Rectal smooth muscle tissue (tissue), 1 donor: ENCODE measurements at regions not wholly inside any gene's neighbourhood (a gene's known extent, or its start where the extent isn't known, plus 50 kb on each side); places are given as distances from the start of the nearest gene placed in this dataset.

ENCODE experiments used
- H3K27ac ChIP-seq: one replicate; pipeline ENCODE4 v1.7.0; 2013; ENCODE audit warnings: low read depth, low read length, inconsistent platforms
- H3K27me3 ChIP-seq: one replicate; pipeline ENCODE4 v1.7.0; 2013; ENCODE audit warnings: low read length; ENCODE audit not compliant: control insufficient read depth, insufficient read depth
- H3K36me3 ChIP-seq: one replicate; pipeline ENCODE4 v1.7.0; 2013; ENCODE audit warnings: low read length; ENCODE audit not compliant: control insufficient read depth, insufficient read depth
- H3K4me1 ChIP-seq: one replicate; pipeline ENCODE4 v1.7.0; 2013; ENCODE audit warnings: low read length; ENCODE audit not compliant: control insufficient read depth, insufficient read depth
- H3K4me3 ChIP-seq: one replicate; pipeline ENCODE4 v1.7.0; 2013; ENCODE audit warnings: low read length
- H3K9ac ChIP-seq: one replicate; pipeline ENCODE4 v1.7.0; 2013; ENCODE audit warnings: low read length

DNA sequence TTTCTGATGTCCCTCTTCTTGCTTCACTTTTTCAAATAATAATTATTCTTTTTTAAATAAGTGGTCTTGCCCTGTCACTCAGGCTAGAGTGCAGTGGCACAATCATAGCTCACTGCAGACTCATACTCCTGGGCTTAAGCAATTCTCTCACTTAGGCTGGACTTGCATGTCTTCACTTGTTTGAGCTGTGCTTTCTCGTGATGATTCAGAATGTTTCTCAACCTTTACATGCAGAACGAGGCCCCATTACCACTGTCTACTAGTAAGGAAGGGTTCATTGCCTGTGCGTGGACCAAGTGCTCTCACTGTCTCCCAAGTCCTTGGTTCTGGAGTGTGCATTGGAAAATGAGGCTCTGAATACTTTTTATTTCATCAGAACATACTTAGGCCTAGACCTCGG lies 468.6 kb upstream of the COBL start:
- Histone ChIP-seq H3K27ac (no peak overlapping the region), H3K4me1 (no peaks in the 10 kb centered on the region), H3K27me3 (no peaks in the 10 kb centered on the region), H3K9ac (no peak overlapping the region), H3K36me3 (no peaks in the 10 kb centered on the region), H3K4me3 (no peak overlapping the region)

DNA sequence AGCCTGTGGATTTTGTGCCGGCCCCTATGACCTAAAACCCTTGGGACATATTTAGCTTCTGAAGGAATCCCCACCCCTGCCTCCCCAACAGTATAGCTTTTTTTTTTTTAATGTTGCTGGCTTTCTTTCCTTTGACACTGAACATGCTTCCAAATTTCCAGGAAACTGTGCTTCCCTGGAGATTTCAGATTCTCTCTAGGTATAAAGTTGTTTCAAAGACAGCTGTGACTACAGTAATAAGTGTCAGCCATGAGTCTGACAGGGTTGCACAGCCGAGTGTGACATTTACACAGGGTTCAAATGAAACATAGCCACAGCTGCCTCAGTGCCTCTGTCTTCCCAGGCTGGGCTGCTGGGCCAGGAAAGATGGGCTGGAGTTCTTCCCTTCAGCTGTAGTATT lies 466.6 kb upstream of the COBL start:
- no peaks in the 10 kb centered on the region for H3K27me3 ChIP-seq
- H3K4me1 ChIP-seq = no peaks in the 10 kb centered on the region
- H3K9ac ChIP-seq = no peak overlapping the region
- no peaks in the 10 kb centered on the region for H3K36me3 ChIP-seq
- H3K4me3 ChIP-seq = no peak overlapping the region
- no peak overlapping the region for H3K27ac ChIP-seq

DNA sequence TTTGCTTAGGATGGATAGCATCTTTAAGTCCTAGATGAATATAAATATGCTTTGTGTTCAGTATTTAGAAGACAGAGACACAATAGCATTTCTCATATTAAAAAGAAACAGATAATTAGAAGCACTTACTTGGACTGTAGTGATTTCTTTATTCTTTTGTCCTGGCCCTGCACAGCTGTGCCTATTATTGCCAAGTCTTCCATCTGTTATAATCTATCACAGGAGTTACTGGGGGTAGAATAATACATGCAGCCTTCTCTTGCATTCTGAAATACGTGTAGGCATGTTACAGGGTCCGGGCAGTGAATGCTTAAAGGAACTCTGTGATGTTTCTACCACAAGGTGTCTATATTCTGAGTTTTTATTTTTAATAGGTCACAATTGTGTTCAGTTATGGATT lies 461.5 kb upstream of the COBL start:
- Histone ChIP-seq H3K4me1 (no peaks in the 10 kb centered on the region), H3K27me3 (no peaks in the 10 kb centered on the region), H3K27ac (no peak overlapping the region), H3K4me3 (no peak overlapping the region), H3K36me3 (no peaks in the 10 kb centered on the region), H3K9ac (no peak overlapping the region)

DNA sequence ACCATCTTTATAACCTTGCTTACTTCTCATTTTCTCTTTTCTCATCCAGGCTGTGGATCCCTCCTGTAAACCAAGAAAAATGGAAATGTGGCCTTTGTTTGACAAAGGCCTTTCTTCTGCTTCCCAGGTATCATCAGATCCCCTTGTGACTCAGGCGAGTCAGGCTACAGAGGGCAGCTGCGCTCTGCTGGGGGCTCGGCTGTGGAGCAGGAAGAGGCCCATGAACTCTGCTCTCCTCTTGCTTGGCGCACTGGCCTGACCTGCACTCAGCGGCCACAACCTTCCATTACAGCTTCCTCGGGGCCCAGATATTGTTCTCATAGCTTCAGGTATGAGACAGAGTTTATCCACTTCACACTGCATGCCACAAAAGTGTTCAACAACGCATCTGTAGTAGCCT lies 457.6 kb upstream of the COBL start:
- Histone ChIP-seq H3K36me3 (no peaks in the 10 kb centered on the region), H3K9ac (no peak overlapping the region), H3K27me3 (no peaks in the 10 kb centered on the region), H3K4me1 (no peaks in the 10 kb centered on the region), H3K4me3 (no peak overlapping the region), H3K27ac (no peak overlapping the region)

DNA sequence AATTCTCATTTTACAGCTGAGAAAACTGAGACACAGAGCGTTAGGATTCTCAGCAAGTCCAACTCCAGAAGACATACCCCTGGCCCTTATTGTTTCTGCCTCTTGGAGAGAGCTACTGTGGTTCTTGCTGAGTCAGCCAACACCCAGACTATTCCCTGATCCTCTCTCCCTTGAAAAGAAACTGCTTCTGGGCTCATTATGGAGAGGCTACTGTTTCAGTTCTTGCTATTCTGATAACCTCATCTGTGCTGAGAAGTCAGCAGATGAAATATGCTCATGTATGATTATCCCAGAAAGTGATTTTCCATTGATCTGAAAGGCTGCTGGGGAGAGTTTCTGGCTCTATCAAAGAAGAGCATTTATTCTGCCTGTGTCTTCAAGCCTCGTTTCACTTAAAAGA lies 455.6 kb upstream of the COBL start:
- Histone ChIP-seq H3K36me3 (no peaks in the 10 kb centered on the region), H3K4me1 (no peaks in the 10 kb centered on the region), H3K9ac (no peak overlapping the region), H3K4me3 (no peak overlapping the region), H3K27ac (no peak overlapping the region), H3K27me3 (no peaks in the 10 kb centered on the region)

DNA sequence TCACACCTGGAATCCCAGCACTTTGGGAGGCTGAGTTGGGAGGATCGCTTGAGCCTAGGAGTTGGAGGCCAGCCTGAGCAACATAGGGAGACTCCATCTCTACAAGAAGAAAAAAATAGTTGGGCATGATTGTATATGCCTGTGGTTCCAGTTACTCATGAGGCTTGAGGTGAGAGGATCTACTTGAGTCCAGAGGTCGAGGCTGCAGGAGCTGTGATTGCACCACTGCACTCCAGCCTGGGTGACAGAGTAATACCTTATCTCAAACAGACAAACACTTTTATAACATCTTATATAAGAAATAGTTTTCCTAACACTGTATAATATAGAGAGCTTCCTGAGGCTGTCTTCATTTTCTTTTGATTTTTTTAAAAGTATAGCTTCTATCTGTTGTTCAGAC lies 448.4 kb upstream of the COBL start:
- no peak overlapping the region for H3K4me3 ChIP-seq
- no peak overlapping the region for H3K9ac ChIP-seq
- no peaks in the 10 kb centered on the region for H3K27me3 ChIP-seq
- no peaks in the 10 kb centered on the region for H3K4me1 ChIP-seq
- H3K36me3 ChIP-seq = no peaks in the 10 kb centered on the region
- H3K27ac ChIP-seq = no peak overlapping the region

DNA sequence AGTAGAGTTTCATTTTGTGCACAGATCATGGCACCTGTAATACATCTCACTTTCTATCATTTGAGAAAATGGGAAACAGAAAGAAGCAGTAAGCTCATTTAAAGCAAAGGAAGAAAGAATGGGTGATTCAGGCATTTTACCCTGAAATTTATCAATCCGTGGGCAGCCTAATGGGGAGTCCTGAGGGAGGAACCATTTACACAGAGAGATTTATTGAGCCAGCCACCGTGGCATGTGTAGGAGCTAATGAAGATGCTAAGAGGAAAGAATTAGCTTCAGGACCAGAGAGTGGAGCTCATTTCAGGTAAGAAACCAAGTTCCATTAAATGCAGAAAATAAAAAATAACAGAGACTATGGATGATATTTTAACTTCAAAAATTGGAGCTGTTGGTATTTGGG lies 443.4 kb upstream of the COBL start:
- Histone ChIP-seq H3K4me3 (no peak overlapping the region), H3K27me3 (no peaks in the 10 kb centered on the region), H3K4me1 (no peaks in the 10 kb centered on the region), H3K36me3 (no peaks in the 10 kb centered on the region), H3K9ac (no peak overlapping the region), H3K27ac (no peak overlapping the region)

DNA sequence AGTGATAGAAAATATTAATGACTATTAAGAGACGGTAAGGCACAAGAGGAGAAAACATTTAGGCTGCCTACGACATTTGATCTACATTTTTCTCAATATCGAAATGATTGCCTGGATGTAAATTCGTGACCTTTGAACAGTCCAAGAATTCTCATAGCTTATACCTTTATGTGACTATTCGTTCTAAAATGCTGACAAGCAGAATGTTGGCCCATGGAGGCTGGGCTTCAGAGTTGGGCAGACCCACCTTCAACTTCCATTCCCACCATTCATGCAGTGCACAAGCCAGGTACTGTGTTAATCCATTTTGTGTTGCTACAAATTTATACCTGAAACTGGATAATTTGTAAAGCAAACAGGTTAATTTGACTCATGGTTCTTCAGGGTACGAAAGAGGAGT lies 441.4 kb upstream of the COBL start:
- no peak overlapping the region for H3K4me3 ChIP-seq
- H3K27ac ChIP-seq = no peak overlapping the region
- H3K4me1 ChIP-seq = no peaks in the 10 kb centered on the region
- H3K9ac ChIP-seq = no peak overlapping the region
- no peaks in the 10 kb centered on the region for H3K36me3 ChIP-seq
- no peaks in the 10 kb centered on the region for H3K27me3 ChIP-seq

DNA sequence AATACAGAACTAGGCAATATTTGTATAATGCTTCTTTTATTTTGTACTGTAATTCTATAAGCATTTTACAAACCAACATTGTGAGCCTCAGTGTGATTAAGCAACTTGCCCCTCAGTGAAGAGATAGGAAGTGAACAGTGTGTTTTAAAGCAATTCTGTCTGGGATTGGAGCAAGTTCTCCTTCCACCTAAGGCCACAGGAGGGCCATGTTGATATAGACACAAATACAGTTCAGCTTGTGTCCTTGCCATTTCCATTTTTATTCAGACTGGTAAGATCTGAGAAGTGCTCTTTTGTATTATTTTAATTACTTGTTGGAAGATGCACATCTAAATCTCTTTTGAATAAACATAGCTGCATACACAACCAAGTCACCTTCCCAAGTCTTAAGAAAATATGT lies 416.3 kb upstream of the COBL start:
- no peaks in the 10 kb centered on the region for H3K36me3 ChIP-seq
- no peaks in the 10 kb centered on the region for H3K27me3 ChIP-seq
- H3K9ac ChIP-seq = no peak overlapping the region
- H3K4me3 ChIP-seq = no peak overlapping the region
- no peak overlapping the region for H3K27ac ChIP-seq
- H3K4me1 ChIP-seq = no peaks in the 10 kb centered on the region

DNA sequence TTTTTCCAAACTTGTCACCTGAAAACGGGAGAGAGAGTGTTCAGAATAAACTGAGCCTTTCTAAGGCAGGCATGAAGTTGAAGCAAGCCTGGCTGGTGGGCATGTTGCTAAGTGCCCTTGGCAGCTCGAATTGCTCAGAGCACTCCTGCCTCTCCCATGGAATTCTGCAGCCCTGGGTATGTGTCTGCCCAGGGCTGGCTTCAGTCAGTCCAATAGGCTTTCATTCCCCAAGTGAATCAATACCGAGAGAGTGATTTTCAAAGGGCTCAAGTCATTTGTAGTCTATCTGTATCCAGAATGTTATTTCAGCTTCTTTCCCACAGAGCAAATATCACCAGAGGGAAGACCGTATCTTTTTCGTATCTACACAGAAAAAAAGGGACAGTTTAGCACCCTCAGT lies 415.5 kb upstream of the COBL start:
- Histone ChIP-seq H3K9ac (no peak overlapping the region), H3K27ac (no peak overlapping the region), H3K4me3 (no peak overlapping the region), H3K27me3 (no peaks in the 10 kb centered on the region), H3K4me1 (no peaks in the 10 kb centered on the region), H3K36me3 (no peaks in the 10 kb centered on the region)

DNA sequence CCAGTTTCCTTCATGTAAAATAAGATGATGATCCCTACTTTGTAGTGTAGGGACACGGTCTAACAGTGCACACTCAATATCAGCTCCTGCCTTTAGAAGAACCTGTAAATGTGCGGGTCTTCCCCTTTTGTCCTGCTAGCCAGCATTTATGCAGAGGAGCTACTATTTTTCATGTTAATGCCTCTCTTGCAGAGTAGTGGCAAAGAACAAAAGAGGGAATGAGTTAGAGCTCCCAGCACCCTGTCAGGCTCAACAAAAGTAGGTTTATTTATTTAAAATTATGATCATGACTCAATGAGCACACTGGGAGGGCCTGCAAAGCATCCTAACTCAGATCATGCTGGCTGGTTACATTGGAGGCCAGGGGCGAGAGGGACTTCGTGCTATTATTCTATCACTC lies 414.5 kb upstream of the COBL start:
- Histone ChIP-seq H3K9ac (no peak overlapping the region), H3K4me1 (no peaks in the 10 kb centered on the region), H3K27ac (no peak overlapping the region), H3K4me3 (no peak overlapping the region), H3K27me3 (no peaks in the 10 kb centered on the region), H3K36me3 (no peaks in the 10 kb centered on the region)

DNA sequence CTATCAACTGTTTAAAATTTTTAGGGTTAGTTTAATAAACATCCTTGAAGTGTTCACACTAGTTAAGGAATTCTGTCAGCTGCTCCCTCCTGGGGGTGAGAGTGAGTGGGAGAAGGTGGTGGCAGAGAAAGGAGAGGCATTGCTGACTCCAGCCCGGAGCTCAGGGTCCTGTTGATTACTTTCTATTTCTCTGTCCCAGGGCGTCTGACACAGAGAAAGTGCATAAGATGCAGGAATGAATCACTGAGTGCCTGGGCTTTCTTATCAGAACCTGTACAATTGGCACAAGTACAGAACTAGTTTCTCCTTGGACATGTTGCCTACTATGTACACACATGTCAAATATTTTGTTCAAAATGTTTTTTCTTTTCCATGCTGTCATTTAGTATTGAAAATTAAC lies 410.8 kb upstream of the COBL start:
- Histone ChIP-seq H3K9ac (no peak overlapping the region), H3K27ac (no peak overlapping the region), H3K36me3 (no peaks in the 10 kb centered on the region), H3K4me1 (no peaks in the 10 kb centered on the region), H3K4me3 (no peak overlapping the region), H3K27me3 (no peaks in the 10 kb centered on the region)

DNA sequence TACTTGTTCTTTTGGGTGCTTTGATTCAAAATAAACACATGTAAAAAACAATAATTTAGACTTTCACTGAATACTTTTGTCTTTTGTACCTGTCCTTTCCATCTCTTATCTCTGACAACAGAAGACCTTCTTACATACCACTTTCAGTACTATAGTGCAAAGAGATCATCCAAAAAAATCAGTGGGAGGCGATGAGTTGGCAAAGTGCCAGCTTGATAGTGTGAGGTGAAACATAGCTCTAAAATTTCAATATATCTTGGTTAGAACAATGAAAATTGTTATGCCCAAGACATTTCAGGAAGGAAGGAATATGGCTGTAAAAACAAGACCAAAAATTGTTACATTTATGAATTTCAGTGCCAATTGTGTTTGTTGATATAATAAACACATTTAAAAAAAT lies 390.2 kb upstream of the COBL start:
- no peak overlapping the region for H3K27ac ChIP-seq
- H3K27me3 ChIP-seq = no peaks in the 10 kb centered on the region
- H3K9ac ChIP-seq = no peak overlapping the region
- no peaks in the 10 kb centered on the region for H3K36me3 ChIP-seq
- H3K4me3 ChIP-seq = no peak overlapping the region
- H3K4me1 ChIP-seq = no peaks in the 10 kb centered on the region

DNA sequence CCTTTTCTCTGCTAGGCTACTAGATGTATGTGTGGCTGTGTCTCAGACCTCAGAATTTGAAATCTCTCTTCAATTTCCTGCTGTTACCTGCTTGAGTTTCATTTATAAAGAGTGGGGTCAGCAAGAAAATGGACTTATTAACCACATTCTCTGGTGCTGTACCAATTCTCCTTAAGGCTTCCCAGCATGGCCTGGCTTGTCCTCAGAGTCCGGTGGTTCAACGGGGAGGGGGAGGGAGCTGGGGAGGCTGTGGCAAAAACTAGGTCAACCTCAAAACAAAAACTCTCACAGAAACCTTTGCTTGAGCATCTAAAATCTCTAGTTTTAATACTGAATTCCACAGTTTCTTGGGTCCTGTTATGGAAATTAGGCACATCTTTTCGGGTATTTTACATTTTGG lies 389.1 kb upstream of the COBL start:
- no peak overlapping the region for H3K4me3 ChIP-seq
- no peak overlapping the region for H3K9ac ChIP-seq
- H3K27ac ChIP-seq = no peak overlapping the region
- no peaks in the 10 kb centered on the region for H3K36me3 ChIP-seq
- H3K27me3 ChIP-seq = no peaks in the 10 kb centered on the region
- H3K4me1 ChIP-seq = no peaks in the 10 kb centered on the region
